GM19035 (cell line): ENCODE measurements at regions not wholly inside any gene's neighbourhood (a gene's known extent, or its start where the extent isn't known, plus 50 kb on each side); places are given as distances from the start of the nearest gene placed in this dataset.
"Not testable (repeated sequence)": the region's sequence is repeated elsewhere in the genome, so short reads cannot be mapped to it uniquely, and the experiment has no call there.

Experiments
- ATAC-seq: cut with Tn5 transposase; IDR thresholded peaks from one replicate; pipeline ENCODE4 v1.9.1; 2021; ENCODE audit not compliant: unreplicated experiment

DNA sequence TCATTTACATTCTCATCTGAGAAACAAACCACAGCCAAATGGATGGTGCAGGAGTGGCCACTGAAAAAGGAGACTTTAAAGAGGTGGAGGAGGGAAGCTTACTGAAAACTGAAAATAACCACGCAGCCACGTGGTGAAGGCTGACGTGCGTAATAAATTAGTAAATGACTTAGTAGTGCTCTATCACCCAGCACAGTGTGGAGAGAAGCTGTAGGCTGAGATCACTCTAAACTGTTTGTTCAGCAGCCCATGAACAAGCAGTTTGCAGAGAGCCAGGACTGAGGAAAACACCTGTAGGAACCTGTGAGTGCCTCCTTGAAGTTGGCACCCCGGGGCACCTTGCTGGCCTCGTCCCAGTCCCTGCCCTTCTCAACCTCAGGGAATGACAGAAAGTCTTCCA lies 193.0 kb downstream of the TXNL1 start:
- ATAC-seq = no peak

DNA sequence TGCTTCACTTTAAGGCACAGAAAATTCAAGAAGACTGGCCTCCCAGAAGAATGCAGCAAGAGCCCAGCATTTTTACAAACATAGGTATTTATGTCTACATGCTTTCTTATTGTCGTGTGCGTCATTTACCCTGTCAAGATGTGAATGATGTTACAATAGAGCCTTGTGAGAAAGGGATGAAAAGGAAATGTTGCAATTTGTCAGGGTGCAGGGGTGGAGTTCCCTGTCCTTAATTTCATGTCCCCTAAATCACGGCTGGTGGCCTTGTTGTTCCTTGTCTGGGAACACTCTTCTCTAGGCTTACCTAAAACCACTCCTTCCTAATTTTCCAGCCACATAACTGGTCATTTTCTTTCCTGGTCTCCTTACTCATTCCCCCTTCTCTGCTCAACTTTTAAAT lies 194.2 kb downstream of the TXNL1 start:
- no peak for ATAC-seq

DNA sequence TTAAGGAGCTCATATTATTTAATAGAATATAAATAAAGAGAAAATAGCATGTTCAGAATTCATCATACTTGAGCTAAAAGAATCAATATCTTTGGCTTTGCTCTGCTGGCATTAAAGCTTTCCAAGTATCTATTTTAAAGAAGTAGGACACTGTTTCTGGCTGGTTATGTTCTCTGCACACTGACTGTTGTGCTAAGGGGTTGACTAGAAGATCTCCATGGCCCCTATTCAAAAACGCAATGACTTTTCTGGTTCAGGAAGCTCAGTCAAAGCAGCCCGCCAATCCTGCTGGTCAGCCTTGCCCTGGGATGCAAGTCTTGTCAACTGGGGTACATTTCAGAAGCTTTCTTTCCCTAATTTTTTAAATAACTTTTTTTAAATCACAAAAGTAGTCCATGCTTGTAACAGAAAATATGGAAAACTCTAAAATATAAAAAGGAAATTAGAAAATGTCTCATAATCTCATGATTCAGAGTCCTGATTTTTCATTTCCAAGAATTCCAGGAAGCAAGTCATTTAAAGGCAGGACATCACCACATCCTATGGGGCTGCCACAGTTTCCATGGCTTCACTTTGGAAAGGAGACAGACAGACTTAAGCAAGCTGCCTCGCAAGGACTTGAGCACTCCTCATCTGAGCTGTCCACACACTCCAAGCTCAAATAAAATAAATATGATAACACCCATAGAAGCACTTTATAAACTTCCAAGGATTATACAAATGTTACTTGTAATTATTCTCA lies 195.1 kb downstream of the TXNL1 start:
- no peak for ATAC-seq

DNA sequence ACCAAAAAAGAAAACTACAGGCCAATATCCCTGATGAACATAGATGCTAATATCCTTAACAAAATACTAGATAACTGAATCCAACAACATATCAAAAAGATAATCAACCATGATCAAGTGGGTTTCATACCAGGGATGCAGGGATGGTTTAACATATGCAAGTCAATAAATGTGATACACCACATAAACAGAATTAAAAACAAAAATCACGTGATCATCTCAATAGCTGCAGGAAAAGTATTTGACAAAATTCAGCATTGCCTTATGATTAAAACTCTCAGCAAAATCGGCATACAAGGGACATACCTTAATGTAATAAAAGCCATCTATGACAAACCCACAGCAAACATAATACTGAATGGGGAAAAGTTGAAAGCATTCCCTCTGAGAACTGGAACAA lies 199.9 kb downstream of the TXNL1 start:
- not testable (repeated sequence) for ATAC-seq

DNA sequence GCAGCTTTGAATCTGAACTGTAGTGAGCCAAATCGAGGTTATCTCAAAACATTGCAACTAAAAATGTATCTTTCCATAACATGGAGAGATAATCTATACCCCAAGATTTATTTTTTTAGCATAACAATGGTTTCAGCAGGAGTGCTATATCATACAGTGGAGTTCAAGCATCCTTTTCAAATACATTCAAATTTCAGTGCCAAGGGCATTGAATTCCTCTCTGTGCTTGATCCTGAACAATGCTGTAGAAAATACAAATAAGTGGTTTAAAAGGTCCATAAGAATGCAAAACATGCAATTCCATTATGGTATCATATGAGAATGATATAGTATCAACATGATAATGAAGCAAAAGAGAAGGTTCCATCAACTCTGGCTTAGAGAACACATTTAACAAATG lies 201.7 kb downstream of the TXNL1 start:
- ATAC-seq = no peak

DNA sequence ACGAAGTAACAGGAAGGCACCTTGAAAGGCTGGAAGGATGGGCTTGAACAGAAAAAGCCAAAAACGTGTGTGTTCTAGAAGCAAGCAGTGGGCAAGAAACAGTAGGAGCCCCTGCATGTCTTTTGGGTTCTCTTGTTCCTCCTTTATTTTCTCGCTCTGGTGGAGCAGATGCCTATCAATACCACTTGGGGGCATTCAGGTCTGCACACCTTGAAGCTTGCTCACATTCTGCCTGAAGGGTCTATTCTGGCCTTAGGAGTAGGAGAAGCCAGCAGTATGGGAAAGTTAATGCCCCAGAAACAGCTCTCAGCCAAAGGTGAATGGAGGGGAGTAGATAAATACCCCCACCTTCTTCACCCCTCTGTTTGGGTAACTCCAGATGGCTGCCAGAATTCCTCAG lies 204.5 kb downstream of the TXNL1 start:
- no peak for ATAC-seq

DNA sequence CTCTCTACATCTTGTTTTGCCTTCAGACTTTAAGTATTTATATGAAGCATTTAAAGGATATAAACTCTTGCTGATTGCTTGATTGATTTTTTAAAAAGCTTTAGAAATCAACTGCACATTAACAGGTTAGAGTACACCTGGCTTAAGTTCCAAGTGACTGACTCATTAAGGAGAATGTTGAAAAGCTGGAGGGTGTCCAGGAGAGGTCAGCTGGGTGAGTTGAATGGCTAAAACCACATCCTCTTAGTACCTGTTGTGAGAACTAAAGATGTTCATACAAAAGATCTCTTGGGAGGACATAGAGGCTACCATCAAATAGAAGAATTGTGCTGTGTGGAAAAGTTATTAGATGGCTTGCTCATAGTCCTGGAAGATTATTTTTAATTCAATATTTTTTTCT lies 206.8 kb downstream of the TXNL1 start:
- ATAC-seq = no peak

DNA sequence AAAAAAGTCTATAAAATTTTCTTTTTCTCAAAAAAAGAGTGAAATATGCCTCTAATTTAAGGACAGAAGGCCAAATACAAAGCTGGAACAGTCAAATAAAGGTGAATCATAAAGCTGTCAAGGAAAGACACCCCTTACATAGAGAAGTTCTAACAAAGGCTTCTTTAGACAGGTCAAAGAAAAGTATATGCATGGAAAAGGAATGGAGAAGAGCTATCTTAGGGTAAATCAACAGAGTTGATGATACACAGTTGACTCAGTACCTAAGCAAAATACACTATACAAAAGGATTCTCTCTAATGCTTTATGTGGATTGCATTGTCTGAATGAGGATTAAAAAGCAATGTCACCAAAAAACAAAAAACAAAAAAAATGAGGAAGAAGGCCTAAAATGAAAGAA lies 214.8 kb downstream of the TXNL1 start:
- ATAC-seq = no peak

DNA sequence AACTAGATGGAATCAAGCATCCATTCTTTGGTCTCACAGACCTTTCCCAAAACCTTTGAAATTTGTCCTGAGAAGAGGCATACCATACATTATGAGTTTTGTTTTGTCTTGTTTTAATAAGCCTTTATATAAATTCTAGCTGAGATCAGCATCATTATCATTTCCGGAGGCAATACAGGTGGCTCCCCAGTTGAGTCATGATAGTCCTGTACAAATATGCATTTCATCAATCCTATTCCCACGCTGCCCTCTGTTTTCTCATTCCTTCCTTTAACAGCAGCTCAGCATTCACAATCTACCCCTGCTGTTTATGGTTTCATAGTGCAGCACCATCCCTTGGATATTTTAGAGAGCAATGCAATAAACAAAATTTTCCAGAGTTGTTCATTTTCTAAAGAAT lies 216.7 kb downstream of the TXNL1 start:
- ATAC-seq = no peak

DNA sequence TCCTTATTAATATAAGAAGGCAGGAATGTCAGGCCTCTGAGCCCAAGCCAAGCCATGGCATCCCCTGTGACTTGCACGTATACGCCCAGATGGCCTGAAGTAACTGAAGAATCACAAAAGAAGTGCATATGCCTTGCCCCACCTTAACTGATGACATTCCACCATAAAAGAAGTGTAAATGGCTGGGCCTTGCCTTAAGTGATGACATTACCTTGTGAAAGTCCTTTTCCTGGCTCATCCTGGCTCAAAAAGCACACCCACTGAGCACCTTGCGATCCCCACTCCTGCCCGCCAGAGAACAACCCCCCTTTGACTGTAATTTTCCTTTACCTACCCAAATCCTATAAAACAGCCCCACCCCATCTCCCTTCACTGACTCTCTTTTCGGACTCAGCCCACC lies 217.5 kb downstream of the TXNL1 start:
- not testable (repeated sequence) for ATAC-seq

DNA sequence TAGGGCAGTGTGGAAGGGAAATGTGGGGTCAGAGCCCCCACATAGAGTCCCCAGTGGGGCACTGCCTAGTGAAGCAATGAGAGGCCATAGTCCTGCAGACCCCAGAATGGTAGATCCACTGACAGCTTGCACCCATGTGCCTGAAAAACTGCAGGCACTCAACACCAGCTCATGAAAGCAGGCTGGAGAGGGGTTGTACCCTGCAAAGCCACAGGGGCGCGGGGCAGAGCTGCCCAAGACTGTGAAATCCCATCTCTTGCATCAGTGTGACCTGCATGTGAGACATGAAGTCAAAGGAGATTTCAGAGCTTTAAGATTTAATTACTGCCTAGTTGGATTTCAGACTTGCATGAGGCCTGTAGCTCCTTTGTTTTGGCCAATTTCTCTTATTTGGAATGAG lies 224.0 kb downstream of the TXNL1 start:
- no peak for ATAC-seq

DNA sequence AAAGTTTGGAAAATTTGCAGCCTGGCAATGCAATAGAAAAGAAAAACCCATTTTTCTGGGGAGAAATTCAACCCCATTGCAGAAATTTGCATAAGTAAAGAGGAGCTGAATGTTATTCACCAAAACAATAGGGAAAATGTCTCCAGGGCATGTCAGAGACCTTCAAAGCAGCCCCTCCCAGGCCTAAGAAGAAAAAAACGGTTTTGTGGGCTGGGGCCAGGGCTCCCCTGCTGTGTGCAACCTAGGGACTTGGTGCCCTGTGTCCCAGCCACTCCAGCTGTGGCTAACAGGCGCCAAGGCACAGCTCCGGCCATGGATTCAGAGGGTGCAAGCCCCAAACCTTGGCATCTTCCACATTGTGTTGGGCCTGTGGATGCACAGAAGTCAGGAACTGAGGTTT lies 224.5 kb downstream of the TXNL1 start:
- ATAC-seq = no peak

DNA sequence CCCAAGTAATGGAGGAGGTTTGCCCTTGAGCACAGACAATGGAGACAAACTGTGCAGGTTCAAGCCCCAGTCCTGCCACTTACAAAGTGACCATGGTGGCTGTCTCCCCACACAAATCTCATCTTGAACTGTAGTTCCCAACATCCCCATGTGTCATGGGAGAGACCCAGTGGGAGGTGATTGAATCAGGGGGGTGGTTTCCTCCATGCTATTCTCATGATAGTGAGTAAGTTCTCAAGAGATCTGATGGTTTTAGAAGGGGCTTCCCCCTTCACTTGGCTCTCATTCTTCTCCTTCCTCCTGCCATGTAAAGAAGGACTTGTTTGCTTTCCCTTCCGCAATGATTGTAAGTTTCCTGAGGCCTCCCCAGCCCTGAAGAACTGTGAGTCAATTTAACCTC lies 225.4 kb downstream of the TXNL1 start:
- ATAC-seq = no peak

DNA sequence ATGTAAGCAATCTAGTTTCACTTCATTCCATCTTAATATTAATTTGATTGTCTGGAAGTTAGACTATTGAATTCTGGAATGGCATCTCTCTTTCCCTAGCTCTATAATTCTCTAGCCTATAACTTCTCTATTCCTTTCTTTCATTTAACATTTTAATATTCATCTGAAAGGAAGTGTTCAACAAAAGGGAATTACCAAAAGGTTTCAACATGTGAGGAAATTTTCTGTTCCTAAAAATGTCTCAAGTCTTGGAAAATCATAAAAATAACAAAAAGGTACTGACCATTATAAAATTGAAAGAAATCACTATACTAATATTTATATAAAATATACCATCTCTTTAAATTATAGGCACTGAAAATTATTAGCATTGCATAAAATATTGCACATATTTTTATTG lies 228.7 kb downstream of the TXNL1 start:
- ATAC-seq = no peak

DNA sequence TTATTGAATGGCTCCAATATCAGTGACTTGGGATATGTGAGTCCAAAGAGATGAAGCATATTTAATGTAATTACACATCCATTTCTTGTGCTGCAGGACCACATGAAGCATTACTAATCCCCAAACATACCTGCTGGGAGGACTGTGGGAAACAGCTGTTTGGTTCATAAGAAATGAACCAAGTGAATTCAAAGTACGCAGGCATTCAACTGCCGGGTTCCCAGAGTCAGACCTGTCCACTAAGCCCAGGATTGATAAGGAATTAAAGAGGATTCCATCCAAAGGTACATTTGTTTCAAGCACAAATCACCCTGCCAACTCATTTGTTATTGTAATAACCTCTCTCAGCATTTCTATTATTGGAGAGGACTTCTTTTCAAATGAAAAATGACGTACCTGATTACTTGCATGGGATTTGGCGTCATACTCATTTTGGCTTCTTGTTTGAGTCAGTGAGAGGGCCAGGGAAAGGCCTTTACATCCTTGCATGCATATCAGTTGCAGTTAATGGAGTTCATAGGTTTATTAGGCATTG lies 230.7 kb downstream of the TXNL1 start:
- ATAC-seq = no peak

DNA sequence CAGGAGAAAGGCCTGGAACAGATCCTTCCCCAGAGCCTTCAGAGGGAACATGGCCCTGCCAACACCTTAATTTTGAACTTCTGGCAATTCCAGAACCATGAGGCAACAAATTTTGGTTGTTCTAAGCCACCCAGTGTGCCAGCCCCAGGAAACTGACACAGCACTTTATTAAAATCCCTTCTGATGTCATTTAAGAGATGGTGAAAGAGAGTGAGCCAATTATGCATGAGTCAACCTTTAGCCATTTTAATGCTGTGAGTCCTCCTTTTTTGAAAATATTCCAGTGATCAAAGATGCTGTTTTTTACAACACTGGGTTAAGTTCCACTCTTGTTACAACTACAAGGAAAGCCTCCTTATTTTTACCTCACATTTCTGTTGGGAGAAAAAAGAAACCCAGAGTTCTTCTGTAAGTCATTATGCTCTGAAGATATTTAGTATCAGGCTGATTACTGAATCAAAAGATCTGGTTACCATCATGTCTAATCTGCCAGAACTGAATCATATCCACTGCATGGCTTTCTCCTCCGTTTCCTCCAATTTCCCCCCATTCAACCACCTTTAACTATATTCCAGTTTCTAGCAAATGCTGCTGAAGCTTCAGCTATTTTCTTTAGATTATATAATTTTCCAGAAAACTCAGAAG lies 235.4 kb downstream of the TXNL1 start:
- no peak for ATAC-seq

DNA sequence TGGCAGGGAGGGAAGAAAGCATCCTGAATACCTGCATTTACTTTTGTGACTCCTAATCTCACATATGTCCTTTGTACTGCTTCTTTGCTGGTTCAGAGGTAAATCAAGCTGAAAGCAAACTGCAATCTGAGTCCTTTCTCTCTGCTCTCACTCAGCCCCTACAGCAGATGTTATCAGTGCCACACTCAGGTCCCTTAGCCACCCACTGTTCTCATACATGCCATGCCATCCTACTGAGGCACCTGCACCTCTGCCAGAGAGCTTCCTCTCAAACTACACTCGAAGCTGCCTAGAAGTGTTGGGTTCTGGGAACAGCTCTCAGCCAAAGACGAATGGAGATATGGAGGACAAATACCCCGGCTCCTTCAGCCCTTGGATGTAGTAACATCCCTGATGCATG lies 244.5 kb downstream of the TXNL1 start:
- ATAC-seq = no peak

DNA sequence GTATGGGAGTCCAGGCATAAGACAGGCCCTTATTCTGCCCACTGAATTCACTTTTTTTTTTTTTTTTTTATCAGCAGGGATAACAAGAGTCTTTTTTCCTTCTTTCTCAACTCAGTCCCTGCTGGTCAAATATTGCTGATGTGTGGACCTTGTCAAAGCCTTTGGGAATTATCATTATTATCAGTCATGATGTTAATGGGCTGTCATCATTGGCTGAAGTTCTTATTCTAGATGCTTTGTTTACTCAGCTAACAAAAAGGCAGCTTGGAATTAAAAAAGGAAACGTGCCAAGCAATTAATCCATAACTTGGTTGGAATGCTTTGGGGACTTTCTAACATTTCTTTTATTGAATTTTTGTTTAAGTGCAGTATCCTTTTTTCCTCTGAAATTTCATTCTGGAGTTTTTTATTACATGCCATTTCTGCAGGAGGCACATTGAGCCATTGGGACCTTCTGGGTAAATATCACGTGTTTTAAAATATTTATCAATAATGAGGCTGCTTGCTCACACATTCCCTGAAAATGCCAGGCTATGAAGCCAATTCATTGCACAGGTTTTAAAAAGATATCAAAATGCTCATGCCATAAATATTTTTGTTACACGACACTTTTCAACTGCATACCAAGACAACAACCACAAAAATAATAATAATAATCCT lies 246.3 kb downstream of the TXNL1 start:
- ATAC-seq = no peak

DNA sequence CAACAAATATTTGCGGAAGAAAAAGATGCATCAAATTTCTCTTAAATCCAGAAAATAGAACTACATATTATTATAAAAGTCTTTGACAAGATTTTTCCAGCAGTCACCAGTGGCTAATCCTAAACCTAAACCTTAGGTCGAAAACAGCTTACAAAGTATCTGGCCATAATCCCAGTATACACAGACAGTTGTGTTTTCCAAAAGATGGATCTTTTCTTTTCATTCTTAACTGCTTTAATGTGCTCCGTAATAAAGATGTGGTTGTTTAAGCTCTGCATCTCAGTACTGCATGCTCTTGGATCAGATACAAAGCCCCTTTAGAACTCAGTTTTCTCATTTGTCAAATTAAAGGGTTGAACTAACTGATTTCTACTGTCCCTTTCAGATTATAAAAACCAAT lies 247.8 kb downstream of the TXNL1 start:
- ATAC-seq = no peak

DNA sequence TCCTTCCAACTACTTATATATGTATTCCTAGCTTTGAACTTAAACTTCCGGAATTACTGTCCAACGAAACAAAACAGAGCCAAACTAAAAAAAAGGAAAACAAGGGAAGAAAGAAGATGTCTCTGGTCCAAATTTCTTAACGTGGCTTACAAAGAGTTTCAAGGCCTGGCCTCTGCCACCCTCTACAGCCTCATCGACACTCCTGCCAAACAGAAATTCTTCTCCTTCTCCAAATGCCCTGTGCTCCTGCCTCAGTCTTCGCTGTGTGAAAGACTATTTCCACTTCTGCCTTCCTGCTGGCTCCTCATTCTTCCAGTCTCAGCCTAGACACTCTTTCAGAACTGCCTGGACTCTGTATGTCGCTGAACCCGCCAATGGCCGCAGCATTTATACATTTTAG lies 249.2 kb downstream of the TXNL1 start:
- ATAC-seq = no peak

DNA sequence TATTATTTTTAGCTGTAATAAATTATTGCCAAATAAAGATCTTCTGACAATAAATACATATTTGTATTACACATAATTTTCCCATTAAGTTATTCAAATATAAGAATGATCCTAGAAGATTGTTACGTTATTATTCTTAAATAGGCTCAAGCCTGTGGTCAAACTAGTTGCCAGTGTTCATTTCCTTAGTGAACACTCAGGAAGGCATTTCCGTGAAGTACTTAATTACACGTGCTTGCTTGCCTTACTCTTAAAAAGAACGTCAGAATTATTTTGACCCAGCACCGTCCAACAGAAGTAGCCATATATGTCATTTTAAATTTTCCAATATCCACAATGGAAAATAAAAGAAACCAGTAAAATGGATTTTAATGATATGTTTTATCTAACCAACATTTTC lies 249.8 kb downstream of the TXNL1 start:
- no peak for ATAC-seq

DNA sequence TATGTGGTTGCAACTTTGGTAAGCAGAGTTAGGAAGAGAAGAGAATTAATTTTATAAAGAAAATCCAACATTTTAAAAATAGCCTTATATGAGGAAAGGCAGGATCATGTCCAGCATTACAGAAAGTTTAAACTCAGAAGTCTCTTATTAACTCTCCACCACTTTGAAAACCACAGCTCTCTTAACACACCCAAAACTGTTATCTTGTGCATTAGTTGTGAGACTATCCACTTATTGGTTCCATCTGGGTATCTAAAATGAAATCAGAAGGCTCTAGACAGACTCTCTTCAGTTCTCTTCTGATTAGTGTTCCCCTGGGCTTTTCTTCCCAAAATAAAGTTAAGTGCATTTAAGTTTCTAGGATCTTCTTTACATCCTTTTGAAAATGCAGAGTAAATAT lies 251.5 kb downstream of the TXNL1 start:
- ATAC-seq = no peak
